HepG2 (cell line): ENCODE measurements at regions not wholly inside any gene's neighbourhood (a gene's known extent, or its start where the extent isn't known, plus 50 kb on each side); places are given as distances from the start of the nearest gene placed in this dataset.

Experiments used
- ATAC-seq: fragments of 200-7000 bp; cut with Tn5 transposase; 3 replicates; pipeline ENCODE4 v1.9.1; 2020; ENCODE audit warnings: mild to moderate bottlenecking, moderate library complexity
- BruUV-seq: library from RNA; stranded (reverse); fragments of 400-500 nt; replicated peaks from 2 replicates; lab custom pipeline; 2021; lab: Mats Ljungman, UMichigan
- CTCF ChIA-PET: fragments of 300-600 bp; formaldehyde crosslinking; extraction: SDS; loops from one replicate; lab custom pipeline; 2021; ENCODE audit warnings: low total read pairs, inconsistent platforms, low intra/inter-chr PET ratio; lab: Yijun Ruan, JAX
- POLR2A ChIA-PET: fragments of 350-600 bp; sonication (Branson Sonifier 250); formaldehyde crosslinking; loops from one replicate; lab custom pipeline; 2020; ENCODE audit warnings: antibody characterized with exemption, inconsistent platforms; lab: Yijun Ruan, JAX
- DNase-seq: peaks from one replicate; pipeline ENCODE4 v3.0.0-alpha.2; 2015; ENCODE audit warnings: low spot score
- FAIRE-seq: peaks from 3 replicates; lab custom pipeline; 2011; peaks lifted over from hg19 to GRCh38; lab: Jason Lieb, UNC
- H2AFZ ChIP-seq: one replicate; pipeline ENCODE4 v1.6.1; 2011; ENCODE audit warnings: low read length, inconsistent platforms
- H3K27ac ChIP-seq: fragments of 300-600 bp; 3 replicates; pipeline ENCODE4 v1.8.0; 2011; ENCODE audit warnings: mixed run types, mild to moderate bottlenecking, mixed read lengths, low read length, inconsistent platforms; ENCODE audit not compliant: insufficient read depth; ENCODE audit errors: extremely low read length
- H3K27me3 ChIP-seq, 2 experiments: fragments of 200-600 bp in 1 of 2; 2 replicates in 1 of 2; 3 replicates in 1 of 2; pipeline versions ENCODE4 v1.6.0 to v1.8.0; 2011; ENCODE audit warnings: low read length in 2 of 2, mild to moderate bottlenecking in 2 of 2, moderate library complexity in 2 of 2, inconsistent platforms in 1 of 2; ENCODE audit not compliant: insufficient read depth in 2 of 2, control insufficient read depth in 1 of 2
- H3K36me3 ChIP-seq, 2 experiments: fragments of 200-600 bp in 1 of 2; replicated peaks in 1 of 2; 2 replicates in 1 of 2; 3 replicates in 1 of 2; pipeline versions ENCODE4 v1.5.1 to v1.8.0; 2011; ENCODE audit warnings: low read length in 2 of 2, inconsistent platforms in 1 of 2; ENCODE audit not compliant: insufficient read depth in 2 of 2, control insufficient read depth in 1 of 2
- H3K4me1 ChIP-seq: 2 replicates; pipeline ENCODE4 v1.5.1; 2012; ENCODE audit warnings: low read length, inconsistent platforms; ENCODE audit not compliant: insufficient read depth
- H3K4me2 ChIP-seq: 2 replicates; pipeline ENCODE4 v1.6.0; 2011; ENCODE audit warnings: low read depth, low read length, inconsistent platforms
- H3K4me3 ChIP-seq, 3 experiments: fragments of 200-600 bp in 1 of 3; sonication (generic), shearing (Covaris generic) in 1 of 3; replicated peaks in 1 of 3; 2 replicates each; pipeline ENCODE4 v1.5.1; 2011 to 2016; ENCODE audit warnings: low read length in 3 of 3, inconsistent platforms in 2 of 3, low read depth in 2 of 3, mild to moderate bottlenecking in 2 of 3, control low read depth in 1 of 3, mixed read lengths in 1 of 3; ENCODE audit not compliant: insufficient read depth in 1 of 3
- H3K79me2 ChIP-seq: one replicate; pipeline ENCODE4 v1.6.1; 2011; ENCODE audit warnings: low read length, inconsistent platforms; ENCODE audit not compliant: insufficient read depth
- H3K9ac ChIP-seq: 2 replicates; pipeline ENCODE4 v1.6.0; 2011; ENCODE audit warnings: mild to moderate bottlenecking, low read depth, low read length, inconsistent platforms; ENCODE audit not compliant: insufficient read depth
- H3K9me3 ChIP-seq: 2 replicates; pipeline ENCODE4 v1.5.1; 2012; ENCODE audit warnings: mild to moderate bottlenecking, low read length
- H4K20me1 ChIP-seq: 2 replicates; pipeline ENCODE4 v1.6.0; 2011; ENCODE audit warnings: inconsistent platforms, mild to moderate bottlenecking, low read length, moderate library complexity; ENCODE audit not compliant: insufficient read depth
- CCDC6 ChIP-seq: sonication (generic); formaldehyde crosslinking; IDR thresholded peaks from 2 replicates; pipeline ENCODE4 v1.8.1; 2022; ENCODE audit warnings: mild to moderate bottlenecking, missing genetic modification reagents, moderate library complexity
- FOSL1 ChIP-seq: sonication (generic); formaldehyde crosslinking; IDR thresholded peaks from 2 replicates; pipeline ENCODE4 v1.9.0; 2021; ENCODE audit warnings: missing genetic modification reagents, borderline replicate concordance
- KDM3A ChIP-seq: IDR thresholded peaks from 2 replicates; pipeline ENCODE4 v1.6.1; 2018; ENCODE audit warnings: low read depth, missing compliant biosample characterization
- LBX2 ChIP-seq: sonication (generic); formaldehyde crosslinking; IDR thresholded peaks from 2 replicates; pipeline ENCODE4 v1.5.0; 2020; ENCODE audit warnings: missing genetic modification reagents, mild to moderate bottlenecking, borderline replicate concordance
- NCOA2 ChIP-seq: sonication (generic); formaldehyde crosslinking; IDR thresholded peaks from 2 replicates; pipeline ENCODE4 v1.8.0; 2022; ENCODE audit warnings: inconsistent platforms
- SIX4 ChIP-seq: sonication (generic); formaldehyde crosslinking; IDR thresholded peaks from 2 replicates; pipeline ENCODE4 v1.4.0; 2020; ENCODE audit warnings: missing genetic modification reagents
- ZNF160 ChIP-seq: sonication (generic); formaldehyde crosslinking; IDR thresholded peaks from 2 replicates; pipeline ENCODE4 v1.8.0; 2022; ENCODE audit warnings: mild to moderate bottlenecking, inconsistent platforms, missing genetic modification reagents
- ZNF432 ChIP-seq: sonication (generic); formaldehyde crosslinking; IDR thresholded peaks from 2 replicates; pipeline ENCODE4 v1.5.0; 2020; ENCODE audit warnings: missing genetic modification reagents, mild to moderate bottlenecking, borderline replicate concordance
- ZNF446 ChIP-seq: sonication (generic); formaldehyde crosslinking; IDR thresholded peaks from 2 replicates; pipeline ENCODE4 v1.5.0; 2020; ENCODE audit warnings: mild to moderate bottlenecking, missing genetic modification reagents
- ZNF614 ChIP-seq: IDR thresholded peaks from 2 replicates; pipeline ENCODE4 v1.6.1; 2018; ENCODE audit warnings: missing biosample characterization, missing genetic modification reagents, inconsistent platforms, borderline replicate concordance
- ZZZ3 ChIP-seq: sonication (generic); formaldehyde crosslinking; IDR thresholded peaks from 2 replicates; pipeline ENCODE4 v1.4.0; 2020; ENCODE audit warnings: missing genetic modification reagents, mild to moderate bottlenecking, borderline replicate concordance
- WGBS: methylation state at CpG from one replicate; pipeline ENCODE4 v1.1.6; 2017; ENCODE audit warnings: low lambda C conversion rate; 5-methylcytosine and 5-hydroxymethylcytosine counted together
- in situ Hi-C: cut with HindIII; loops from 2 replicates; pipeline ENCODE4 v1.10.0; 2017; ENCODE audit warnings: low pct_unique_long_range_greater_than_20kb; ENCODE audit not compliant: extremely low pct_ligation_motif_present
- intact Hi-C: fragments of 100-400 bp; cut with micrococcal nuclease; formaldehyde crosslinking; loops from one replicate; pipeline ENCODE4 v1.10.0; 2022; ENCODE audit not compliant: unreplicated experiment
- TF ChIP-seq, protein P1 (sequence below): sonication (generic); formaldehyde crosslinking; IDR thresholded peaks from 2 replicates; pipeline ENCODE4 v1.8.0; 2023; ENCODE audit warnings: mild to moderate bottlenecking, missing genetic modification reagents
- TF ChIP-seq, protein P2 (sequence below): sonication (generic); formaldehyde crosslinking; conservative IDR thresholded peaks from 2 replicates; pipeline ENCODE4 v1.4.0; 2020; ENCODE audit warnings: missing genetic modification reagents
- TF ChIP-seq, protein P3 (sequence below): sonication (generic); formaldehyde crosslinking; IDR thresholded peaks from 2 replicates; pipeline ENCODE4 v1.8.1; 2022; ENCODE audit warnings: low read depth, mild to moderate bottlenecking, missing genetic modification reagents

DNA sequence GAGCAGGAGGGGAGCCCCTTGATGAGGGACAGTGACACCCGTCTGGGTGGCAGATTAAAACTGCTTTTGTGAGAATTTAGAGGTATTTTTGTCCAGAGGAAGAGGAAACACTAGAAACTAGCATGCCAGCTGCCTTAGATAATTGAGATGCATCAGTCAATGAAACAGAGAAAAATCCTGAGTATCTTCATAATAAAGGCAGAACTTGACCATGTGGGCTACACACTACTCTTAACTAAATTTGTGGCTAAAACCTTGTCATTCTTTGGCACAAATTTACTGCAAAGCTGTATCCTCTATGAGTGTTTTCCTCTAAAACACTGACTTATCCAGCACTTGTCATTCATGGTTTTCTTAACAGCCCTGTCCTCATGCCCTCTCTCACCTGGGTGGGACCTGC lies 259.7 kb upstream of the TPM1 start (continued):
- TF ChIP-seq, protein P1, sequence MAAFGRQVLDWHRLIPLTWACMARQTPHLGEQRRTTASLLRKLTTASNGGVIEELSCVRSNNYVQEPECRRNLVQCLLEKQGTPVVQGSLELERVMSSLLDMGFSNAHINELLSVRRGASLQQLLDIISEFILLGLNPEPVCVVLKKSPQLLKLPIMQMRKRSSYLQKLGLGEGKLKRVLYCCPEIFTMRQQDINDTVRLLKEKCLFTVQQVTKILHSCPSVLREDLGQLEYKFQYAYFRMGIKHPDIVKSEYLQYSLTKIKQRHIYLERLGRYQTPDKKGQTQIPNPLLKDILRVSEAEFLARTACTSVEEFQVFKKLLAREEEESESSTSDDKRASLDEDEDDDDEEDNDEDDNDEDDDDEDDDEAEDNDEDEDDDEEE (CRISPR knock-in tag), result no peak
- TF ChIP-seq, protein P2, sequence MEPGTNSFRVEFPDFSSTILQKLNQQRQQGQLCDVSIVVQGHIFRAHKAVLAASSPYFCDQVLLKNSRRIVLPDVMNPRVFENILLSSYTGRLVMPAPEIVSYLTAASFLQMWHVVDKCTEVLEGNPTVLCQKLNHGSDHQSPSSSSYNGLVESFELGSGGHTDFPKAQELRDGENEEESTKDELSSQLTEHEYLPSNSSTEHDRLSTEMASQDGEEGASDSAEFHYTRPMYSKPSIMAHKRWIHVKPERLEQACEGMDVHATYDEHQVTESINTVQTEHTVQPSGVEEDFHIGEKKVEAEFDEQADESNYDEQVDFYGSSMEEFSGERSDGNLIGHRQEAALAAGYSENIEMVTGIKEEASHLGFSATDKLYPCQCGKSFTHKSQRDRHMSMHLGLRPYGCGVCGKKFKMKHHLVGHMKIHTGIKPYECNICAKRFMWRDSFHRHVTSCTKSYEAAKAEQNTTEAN (CRISPR knock-in tag), result no peak
- no peak for TF ChIP-seq NCOA2 (CRISPR knock-in tag)
- TF ChIP-seq SIX4 (CRISPR knock-in tag), result no peak
- no peak for TF ChIP-seq KDM3A
- TF ChIP-seq ZNF432, result no peak
- no peak for TF ChIP-seq ZNF446
- TF ChIP-seq CCDC6, result no peak
- TF ChIP-seq, all 625 proteins: peak for 0

DNA sequence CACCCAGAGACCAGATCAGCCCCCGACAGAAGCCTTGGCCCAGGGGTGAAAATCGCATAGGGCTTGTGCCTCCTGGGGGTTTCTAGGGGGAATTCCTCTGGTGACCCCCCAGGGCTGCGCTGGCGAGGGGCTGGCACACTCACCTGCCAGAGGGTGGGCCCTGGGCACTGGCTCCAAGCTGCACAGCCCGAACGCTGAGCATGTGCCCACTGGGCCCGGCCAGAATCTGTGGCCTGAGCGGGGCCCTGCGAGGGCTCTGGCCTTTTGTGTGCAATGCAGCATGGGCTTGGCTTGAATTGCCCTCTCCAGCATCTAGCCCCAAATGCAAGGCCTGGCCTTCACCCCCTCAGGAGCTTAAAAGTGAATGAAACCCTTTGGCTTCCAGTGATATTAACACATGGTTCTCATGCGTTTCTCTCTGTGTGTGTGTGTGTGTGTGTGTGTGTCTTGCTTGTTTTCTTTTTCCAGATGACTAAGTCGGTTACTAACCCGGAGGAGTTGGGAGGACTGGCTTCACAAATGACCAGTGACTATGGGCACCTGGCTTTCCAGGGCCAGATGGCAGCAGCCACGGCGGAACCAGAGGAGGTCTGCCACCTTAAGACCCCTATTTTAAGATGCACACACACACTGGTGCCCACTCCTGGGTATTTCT lies 259.1 kb upstream of the TPM1 start:
- in situ Hi-C loops, result loop anchor here (5.0 to 25.0 kb wide), 4 partner anchors 59 to 629 kb away; no protein-coding TSS in a partner anchor
- no peak overlapping the region for H3K9ac ChIP-seq
- H3K36me3 ChIP-seq, result 0 out of 5 replicates have a peak, but pooled peaks cover 1 to 7% of the 10 kb centered on the region in 2 experiments
- H3K9me3 ChIP-seq, result no peaks in the 10 kb centered on the region
- no peak overlapping the region for H3K4me2 ChIP-seq
- no peak overlapping the region for H3K4me3 ChIP-seq
- H3K79me2 ChIP-seq, result no peaks in the 10 kb centered on the region
- DNase-seq (no peak), ATAC-seq (no peak), FAIRE-seq (no peak)
- no peak overlapping the region for H2AFZ ChIP-seq
- TF ChIP-seq ZZZ3 (CRISPR knock-in tag), result no peak
- no peak for TF ChIP-seq LBX2 (CRISPR knock-in tag)
- TF ChIP-seq ZNF614 (CRISPR knock-in tag), result no peak
- TF ChIP-seq, protein P3, sequence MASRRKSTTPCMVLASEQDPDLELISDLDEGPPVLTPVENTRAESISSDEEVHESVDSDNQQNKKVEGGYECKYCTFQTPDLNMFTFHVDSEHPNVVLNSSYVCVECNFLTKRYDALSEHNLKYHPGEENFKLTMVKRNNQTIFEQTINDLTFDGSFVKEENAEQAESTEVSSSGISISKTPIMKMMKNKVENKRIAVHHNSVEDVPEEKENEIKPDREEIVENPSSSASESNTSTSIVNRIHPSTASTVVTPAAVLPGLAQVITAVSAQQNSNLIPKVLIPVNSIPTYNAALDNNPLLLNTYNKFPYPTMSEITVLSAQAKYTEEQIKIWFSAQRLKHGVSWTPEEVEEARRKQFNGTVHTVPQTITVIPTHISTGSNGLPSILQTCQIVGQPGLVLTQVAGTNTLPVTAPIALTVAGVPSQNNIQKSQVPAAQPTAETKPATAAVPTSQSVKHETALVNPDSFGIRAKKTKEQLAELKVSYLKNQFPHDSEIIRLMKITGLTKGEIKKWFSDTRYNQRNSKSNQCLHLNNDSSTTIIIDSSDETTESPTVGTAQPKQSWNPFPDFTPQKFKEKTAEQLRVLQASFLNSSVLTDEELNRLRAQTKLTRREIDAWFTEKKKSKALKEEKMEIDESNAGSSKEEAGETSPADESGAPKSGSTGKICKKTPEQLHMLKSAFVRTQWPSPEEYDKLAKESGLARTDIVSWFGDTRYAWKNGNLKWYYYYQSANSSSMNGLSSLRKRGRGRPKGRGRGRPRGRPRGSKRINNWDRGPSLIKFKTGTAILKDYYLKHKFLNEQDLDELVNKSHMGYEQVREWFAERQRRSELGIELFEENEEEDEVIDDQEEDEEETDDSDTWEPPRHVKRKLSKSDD (CRISPR knock-in tag), result no peak
- TF ChIP-seq FOSL1 (CRISPR knock-in tag), result no peak
- no peak for TF ChIP-seq ZNF160 (CRISPR knock-in tag)
- CTCF ChIA-PET, result interaction anchor here (1.5 kb wide), 1 partner anchor 145 kb away, joined by 7 read pairs; no protein-coding TSS in a partner anchor
- POLR2A ChIA-PET, result no interaction called here
- H4K20me1 ChIP-seq, result no peaks in the 10 kb centered on the region
- no TSS peak for BruUV-seq
- intact Hi-C loops, result loop anchor here (2.0 to 10.0 kb wide), 3 partner anchors 64 to 371 kb away; partner anchors contain the start of gene RPS27L
- H3K27me3 ChIP-seq, result no peaks in the 10 kb centered on the region
- H3K27ac ChIP-seq, result no peak overlapping the region
- 92% methylated on average over 8 of the region's 14 CpGs for WGBS
- H3K4me1 ChIP-seq, result peaks cover 38% of the 10 kb centered on the region
